ENCODE measurements at regions not wholly inside any gene's neighbourhood (a gene's known extent, or its start where the extent isn't known, plus 50 kb on each side); places are given as distances from the start of the nearest gene placed in this dataset.

DNA sequence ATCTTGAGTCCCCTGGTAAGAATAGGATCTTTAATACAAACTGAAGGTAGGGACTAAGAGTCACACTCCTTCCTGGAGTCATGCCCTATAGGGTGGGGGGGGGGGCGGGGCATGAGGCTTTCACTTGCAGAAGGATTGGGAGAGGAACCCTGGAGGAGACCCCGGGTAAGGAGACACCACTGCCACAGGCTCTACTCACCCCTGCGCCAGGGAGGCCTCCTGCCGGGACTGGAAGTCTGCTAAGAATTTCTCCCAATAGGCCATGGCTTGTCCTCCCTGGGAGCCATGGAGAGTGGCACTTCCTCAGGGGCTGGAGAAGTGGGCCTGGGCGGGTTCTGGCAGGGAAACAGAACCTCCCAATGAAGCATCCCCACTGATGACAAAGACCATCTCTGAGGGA, 645.3 kb upstream of the RAB6C start:
- no peaks in the 10 kb centered on the region for H3K36me3 ChIP-seq (ENCODE audit: low read depth)
- no peaks in the 10 kb centered on the region for H3K4me1 ChIP-seq (replicated peaks; ENCODE audit: insufficient read depth)
- H3K27ac ChIP-seq: no peak overlapping the region
- no peaks in the 10 kb centered on the region for H3K9me2 ChIP-seq (ENCODE audit: insufficient read depth)
- no peak overlapping the region for H3K4me3 ChIP-seq
- no peaks in the 10 kb centered on the region for H4K20me1 ChIP-seq (ENCODE audit: insufficient read depth)
- H2AFZ ChIP-seq: no peak overlapping the region
- H3K9me3 ChIP-seq (ENCODE audit: insufficient read depth, low read depth): no peaks in the 10 kb centered on the region
- H3F3A ChIP-seq (ENCODE audit: insufficient read depth, low read depth): no peaks in the 10 kb centered on the region
- ChIA-PET CTCF (no interaction called here), POLR2A (ENCODE audit: unreplicated experiment) (no interaction called here)
- TF ChIP-seq, protein P1, sequence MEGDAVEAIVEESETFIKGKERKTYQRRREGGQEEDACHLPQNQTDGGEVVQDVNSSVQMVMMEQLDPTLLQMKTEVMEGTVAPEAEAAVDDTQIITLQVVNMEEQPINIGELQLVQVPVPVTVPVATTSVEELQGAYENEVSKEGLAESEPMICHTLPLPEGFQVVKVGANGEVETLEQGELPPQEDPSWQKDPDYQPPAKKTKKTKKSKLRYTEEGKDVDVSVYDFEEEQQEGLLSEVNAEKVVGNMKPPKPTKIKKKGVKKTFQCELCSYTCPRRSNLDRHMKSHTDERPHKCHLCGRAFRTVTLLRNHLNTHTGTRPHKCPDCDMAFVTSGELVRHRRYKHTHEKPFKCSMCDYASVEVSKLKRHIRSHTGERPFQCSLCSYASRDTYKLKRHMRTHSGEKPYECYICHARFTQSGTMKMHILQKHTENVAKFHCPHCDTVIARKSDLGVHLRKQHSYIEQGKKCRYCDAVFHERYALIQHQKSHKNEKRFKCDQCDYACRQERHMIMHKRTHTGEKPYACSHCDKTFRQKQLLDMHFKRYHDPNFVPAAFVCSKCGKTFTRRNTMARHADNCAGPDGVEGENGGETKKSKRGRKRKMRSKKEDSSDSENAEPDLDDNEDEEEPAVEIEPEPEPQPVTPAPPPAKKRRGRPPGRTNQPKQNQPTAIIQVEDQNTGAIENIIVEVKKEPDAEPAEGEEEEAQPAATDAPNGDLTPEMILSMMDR (conservative IDR thresholded peaks at IDR 0.05): no peak
- TF ChIP-seq EZH2 (IDR thresholded peaks at IDR 0.05; ENCODE audit: low read depth): no peak
- peaks cover 55% of the 10 kb centered on the region for H3K27me3 ChIP-seq (ENCODE audit: insufficient read depth, low read depth)
- no peaks in the 10 kb centered on the region for H3K79me2 ChIP-seq (ENCODE audit: low read depth)
- no peak for DNase-seq
- intact Hi-C loops (cut with micrococcal nuclease; ENCODE audit: unreplicated experiment): no loop called here
- BruUV-seq (replicated peaks): no TSS peak
- H3K4me2 ChIP-seq: no peak overlapping the region

DNA sequence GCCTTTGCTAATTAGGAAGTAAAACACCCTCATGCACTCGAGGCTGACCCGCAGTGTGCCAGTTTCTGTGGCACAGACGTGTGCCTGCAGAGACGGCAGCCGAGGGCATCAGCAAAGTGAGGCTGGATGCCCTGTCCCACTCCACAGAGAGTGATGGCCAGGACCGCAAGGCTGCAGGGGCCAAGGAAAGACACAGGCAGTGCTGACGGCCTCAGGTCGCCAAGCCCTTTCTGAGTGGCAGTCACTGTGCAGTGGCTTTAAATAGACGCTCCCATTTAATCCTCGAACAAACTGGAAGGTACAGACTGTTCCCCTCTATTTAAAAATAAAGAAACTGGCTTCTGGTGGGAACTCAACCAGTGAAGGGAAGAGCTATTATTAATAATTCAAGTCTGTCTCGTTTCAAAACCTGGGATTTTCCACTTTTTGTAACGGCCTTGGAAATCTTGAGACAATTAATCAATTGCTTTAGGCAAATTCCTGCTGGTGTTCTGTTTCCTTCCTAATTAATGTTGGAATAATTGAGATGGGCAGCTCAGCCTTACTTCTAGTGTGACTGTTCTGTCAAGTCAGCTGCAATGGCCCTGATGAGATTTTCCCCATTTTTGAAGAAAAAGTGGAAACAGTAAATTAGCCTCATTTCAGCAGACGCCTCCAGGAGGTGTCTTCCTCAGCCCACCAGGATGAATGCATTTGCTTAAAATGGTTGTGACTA, 644.6 kb upstream of the RAB6C start:
- Histone ChIP-seq H3K4me2 (no peak overlapping the region), H3K9me2 (ENCODE audit: insufficient read depth) (no peaks in the 10 kb centered on the region), H3K9me3 (ENCODE audit: insufficient read depth, low read depth) (no peaks in the 10 kb centered on the region), H3K36me3 (ENCODE audit: low read depth) (no peaks in the 10 kb centered on the region), H3K27ac (no peak overlapping the region), H3K4me3 (no peak overlapping the region), H3K4me1 (replicated peaks; ENCODE audit: insufficient read depth) (no peaks in the 10 kb centered on the region), H3K27me3 (ENCODE audit: insufficient read depth, low read depth) (peaks cover 55% of the 10 kb centered on the region), H2AFZ (no peak overlapping the region), H3F3A (ENCODE audit: insufficient read depth, low read depth) (no peaks in the 10 kb centered on the region), H4K20me1 (ENCODE audit: insufficient read depth) (no peaks in the 10 kb centered on the region), H3K79me2 (ENCODE audit: low read depth) (no peaks in the 10 kb centered on the region)
- TF ChIP-seq, protein P1 (conservative IDR thresholded peaks at IDR 0.05): no peak
- no peak for TF ChIP-seq EZH2 (IDR thresholded peaks at IDR 0.05; ENCODE audit: low read depth)
- ChIA-PET CTCF (no interaction called here), POLR2A (ENCODE audit: unreplicated experiment) (no interaction called here)
- no peak for DNase-seq
- no TSS peak for BruUV-seq (replicated peaks)
- intact Hi-C loops (cut with micrococcal nuclease; ENCODE audit: unreplicated experiment): no loop called here

DNA sequence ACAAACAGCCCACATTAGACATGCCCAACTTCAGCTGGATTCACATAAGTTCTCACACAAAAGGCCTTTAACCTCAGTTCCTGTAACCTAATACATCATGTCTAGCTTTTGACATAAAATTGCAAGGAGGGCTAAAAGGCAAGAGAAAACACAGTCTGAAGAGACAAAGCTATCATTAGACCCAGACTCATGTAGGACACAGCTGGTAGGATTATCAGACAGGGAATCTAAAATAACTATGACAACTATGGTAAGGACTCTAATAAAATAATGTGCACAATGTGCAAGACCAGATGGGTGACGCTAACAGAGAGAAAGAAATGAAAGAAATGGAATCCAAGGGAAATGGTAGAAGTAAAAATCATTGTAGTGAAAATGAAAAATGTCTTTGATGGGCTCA, 643.2 kb upstream of the RAB6C start:
- no peaks in the 10 kb centered on the region for H3K79me2 ChIP-seq (ENCODE audit: low read depth)
- intact Hi-C loops (cut with micrococcal nuclease; ENCODE audit: unreplicated experiment): no loop called here
- no peaks in the 10 kb centered on the region for H3K36me3 ChIP-seq (ENCODE audit: low read depth)
- H3K9me2 ChIP-seq (ENCODE audit: insufficient read depth): no peaks in the 10 kb centered on the region
- no peak overlapping the region for H3K27ac ChIP-seq
- H3K9me3 ChIP-seq (ENCODE audit: insufficient read depth, low read depth): no peaks in the 10 kb centered on the region
- H4K20me1 ChIP-seq (ENCODE audit: insufficient read depth): no peaks in the 10 kb centered on the region
- H3K27me3 ChIP-seq (ENCODE audit: insufficient read depth, low read depth): peaks cover 50% of the 10 kb centered on the region
- H3K4me1 ChIP-seq (replicated peaks; ENCODE audit: insufficient read depth): no peaks in the 10 kb centered on the region
- TF ChIP-seq EZH2 (IDR thresholded peaks at IDR 0.05; ENCODE audit: low read depth): no peak
- TF ChIP-seq, protein P1 (conservative IDR thresholded peaks at IDR 0.05): no peak
- H3F3A ChIP-seq (ENCODE audit: insufficient read depth, low read depth): no peaks in the 10 kb centered on the region
- no peak for DNase-seq
- H3K4me3 ChIP-seq: no peak overlapping the region
- ChIA-PET POLR2A (ENCODE audit: unreplicated experiment) (no interaction called here), CTCF (no interaction called here)
- H2AFZ ChIP-seq: no peak overlapping the region
- H3K4me2 ChIP-seq: no peak overlapping the region
- no TSS peak for BruUV-seq (replicated peaks)
